Activated naive CD8-positive, alpha-beta T cell treated with anti-CD3 and anti-CD28 coated beads, Interleukin-2, amount 50 U/mL, for 24 hours (primary cell): ENCODE measurements at regions not wholly inside any gene's neighbourhood (a gene's known extent, or its start where the extent isn't known, plus 50 kb on each side); places are given as distances from the start of the nearest gene placed in this dataset.
"Not testable (repeated sequence)": the region's sequence is repeated elsewhere in the genome, so short reads cannot be mapped to it uniquely, and the experiment has no call there.

ENCODE experiments used
- ATAC-seq: fragments of 150-1000 bp; cut with Tn5 transposase; one replicate; pipeline ENCODE4 v1.10.0; 2021
- DNase-seq: peaks from one replicate; pipeline ENCODE4 v3.0.0; 2021
- H3K27ac Mint-ChIP-seq: one replicate; pipeline ENCODE4 v1.8.0; 2021; ENCODE audit warnings: mild to moderate bottlenecking, mixed read lengths
- H3K27me3 Mint-ChIP-seq: one replicate; pipeline ENCODE4 v1.8.0; 2021; ENCODE audit warnings: mixed read lengths
- H3K36me3 Mint-ChIP-seq: one replicate; pipeline ENCODE4 v1.8.0; 2021; ENCODE audit warnings: low read depth, mixed read lengths
- H3K4me1 Mint-ChIP-seq: one replicate; pipeline ENCODE4 v1.8.0; 2021; ENCODE audit warnings: mixed read lengths
- H3K4me3 Mint-ChIP-seq: one replicate; pipeline ENCODE4 v1.8.0; 2021; ENCODE audit warnings: mild to moderate bottlenecking, moderate library complexity, mixed read lengths
- H3K9me3 Mint-ChIP-seq: one replicate; pipeline ENCODE4 v1.8.0; 2021; ENCODE audit warnings: mixed read lengths

DNA sequence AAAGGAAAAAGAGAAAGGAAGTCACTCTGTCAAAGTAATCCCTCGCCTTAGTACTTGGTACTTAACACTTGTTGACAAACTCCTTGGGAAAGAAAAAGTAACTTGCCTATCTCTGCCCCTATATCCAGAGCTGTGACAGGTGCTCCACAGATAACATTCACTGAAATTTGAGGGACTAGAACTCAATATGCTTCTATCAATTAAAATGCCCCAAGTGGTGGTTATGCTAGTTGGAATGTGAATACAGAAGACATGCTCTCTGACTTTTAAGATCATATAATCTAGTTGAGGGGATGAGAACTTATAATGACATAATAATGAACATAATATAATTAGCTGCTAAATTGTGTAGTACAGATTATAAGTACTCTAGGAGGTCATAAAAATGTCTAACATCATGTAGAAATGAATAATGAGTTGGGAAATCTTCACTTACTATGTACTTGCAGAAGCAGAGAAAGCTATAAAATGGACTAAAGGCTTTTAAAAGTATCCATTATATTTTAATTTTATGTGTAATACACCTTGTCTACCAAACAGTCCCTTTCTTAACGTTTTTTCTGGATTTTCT is 153.1 kb upstream of the CCDC54 start:
- DNase-seq (no peak), ATAC-seq (no peak)
- no peak overlapping the region for H3K4me3 Mint-ChIP-seq
- H3K9me3 Mint-ChIP-seq: no peaks in the 10 kb centered on the region
- no peaks in the 10 kb centered on the region for H3K36me3 Mint-ChIP-seq
- no peaks in the 10 kb centered on the region for H3K4me1 Mint-ChIP-seq
- no peak overlapping the region for H3K27ac Mint-ChIP-seq
- peaks cover 3% of the 10 kb centered on the region for H3K27me3 Mint-ChIP-seq

DNA sequence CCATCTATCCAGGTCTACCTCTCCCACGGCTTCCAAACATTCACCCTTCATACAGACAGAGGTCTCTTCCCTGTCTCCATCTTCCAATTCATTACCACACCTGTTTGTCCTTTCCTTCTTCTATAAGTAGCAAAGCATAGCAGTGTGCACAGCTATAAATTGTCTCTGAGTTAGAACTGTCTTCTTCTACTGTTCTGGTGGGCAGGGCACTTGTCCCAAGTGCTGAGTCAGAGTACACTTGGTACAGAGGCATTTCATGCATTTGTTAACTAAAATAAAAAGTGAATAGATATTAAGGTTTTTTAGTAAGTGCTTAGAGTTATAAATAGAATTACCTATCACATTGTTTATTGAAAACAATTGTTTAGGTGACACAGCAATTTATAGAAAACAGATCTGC is 150.1 kb upstream of the CCDC54 start:
- no peaks in the 10 kb centered on the region for H3K9me3 Mint-ChIP-seq
- H3K36me3 Mint-ChIP-seq: no peaks in the 10 kb centered on the region
- H3K4me3 Mint-ChIP-seq: no peak overlapping the region
- peaks cover 3% of the 10 kb centered on the region for H3K27me3 Mint-ChIP-seq
- ATAC-seq (no peak), DNase-seq (no peak)
- H3K27ac Mint-ChIP-seq: no peak overlapping the region
- H3K4me1 Mint-ChIP-seq: no peaks in the 10 kb centered on the region

- not testable (repeated sequence) for DNase-seq, H3K9me3 Mint-ChIP-seq, H3K4me1 Mint-ChIP-seq, ATAC-seq, H3K27me3 Mint-ChIP-seq, H3K27ac Mint-ChIP-seq, H3K4me3 Mint-ChIP-seq, H3K36me3 Mint-ChIP-seq
These were observed 143.4 kb upstream of the CCDC54 start for GRCh38 chr3:107233877-107234276.

DNA sequence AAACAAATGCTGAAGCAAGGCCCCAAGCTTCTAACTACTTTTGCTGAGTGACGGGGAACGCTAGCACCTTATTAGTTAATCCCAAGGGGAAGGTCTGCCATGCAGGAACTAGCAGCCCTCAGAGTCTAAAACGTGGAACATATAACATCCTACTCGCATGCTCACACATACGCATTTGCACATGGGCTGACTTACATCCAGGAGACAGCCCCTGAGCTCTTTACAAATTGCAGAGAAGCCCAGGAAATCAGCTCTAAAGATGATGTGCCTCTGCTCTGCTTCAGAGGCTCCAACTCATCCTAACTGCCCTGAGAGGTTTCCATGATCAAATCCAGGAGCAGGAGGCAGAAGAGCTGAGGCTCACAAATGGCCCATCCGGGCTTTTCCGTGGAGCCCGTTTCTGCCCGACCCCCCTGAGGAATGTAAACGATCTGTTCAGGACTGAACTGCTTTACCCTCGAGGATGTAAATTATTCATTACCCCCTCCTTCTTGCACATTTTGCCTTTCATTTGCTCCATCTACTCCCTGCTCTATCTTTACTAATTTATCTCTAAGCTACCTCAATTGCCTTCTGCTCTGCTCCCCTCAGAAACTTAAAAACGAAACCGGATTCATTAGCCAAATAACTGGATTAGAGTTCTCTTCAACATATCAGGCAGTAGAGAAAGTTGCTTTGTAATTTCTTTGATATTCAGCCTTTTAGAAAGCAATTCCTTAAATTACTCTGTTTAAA is 141.9 kb upstream of the CCDC54 start:
- H3K27me3 Mint-ChIP-seq: peaks cover 3% of the 10 kb centered on the region
- no peak overlapping the region for H3K27ac Mint-ChIP-seq
- H3K9me3 Mint-ChIP-seq: no peaks in the 10 kb centered on the region
- DNase-seq: no peak
- peaks cover 12% of the 10 kb centered on the region for H3K4me1 Mint-ChIP-seq
- H3K36me3 Mint-ChIP-seq: no peaks in the 10 kb centered on the region
- peak overlapping the region; percentile 70 for H3K4me3 Mint-ChIP-seq
- no peak for ATAC-seq

DNA sequence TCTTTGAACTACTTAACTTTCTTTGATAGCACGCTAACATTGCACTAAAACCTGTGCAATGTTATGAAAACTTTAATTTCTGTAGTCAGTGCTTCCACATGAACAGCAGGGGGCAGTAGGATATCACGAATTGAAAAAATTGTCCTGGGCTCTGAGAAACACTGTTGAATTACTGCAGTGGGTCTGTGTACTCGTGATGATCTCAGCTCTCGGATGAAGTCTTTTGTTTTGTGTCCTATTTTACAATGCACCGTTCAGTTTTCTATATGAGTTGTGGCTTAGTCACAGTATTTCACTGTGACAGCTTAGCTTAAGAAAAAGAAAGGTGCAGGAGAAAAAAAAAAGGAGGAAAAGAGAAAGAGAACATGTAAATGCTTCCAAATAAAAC is 141.3 kb upstream of the CCDC54 start:
- peaks cover 3% of the 10 kb centered on the region for H3K27me3 Mint-ChIP-seq
- H3K9me3 Mint-ChIP-seq: no peaks in the 10 kb centered on the region
- DNase-seq: peak; percentile 25
- H3K27ac Mint-ChIP-seq: no peak overlapping the region
- ATAC-seq: peak; percentile 65
- peak overlapping the region; percentile 70 for H3K4me3 Mint-ChIP-seq
- peaks cover 14% of the 10 kb centered on the region for H3K4me1 Mint-ChIP-seq
- no peaks in the 10 kb centered on the region for H3K36me3 Mint-ChIP-seq

DNA sequence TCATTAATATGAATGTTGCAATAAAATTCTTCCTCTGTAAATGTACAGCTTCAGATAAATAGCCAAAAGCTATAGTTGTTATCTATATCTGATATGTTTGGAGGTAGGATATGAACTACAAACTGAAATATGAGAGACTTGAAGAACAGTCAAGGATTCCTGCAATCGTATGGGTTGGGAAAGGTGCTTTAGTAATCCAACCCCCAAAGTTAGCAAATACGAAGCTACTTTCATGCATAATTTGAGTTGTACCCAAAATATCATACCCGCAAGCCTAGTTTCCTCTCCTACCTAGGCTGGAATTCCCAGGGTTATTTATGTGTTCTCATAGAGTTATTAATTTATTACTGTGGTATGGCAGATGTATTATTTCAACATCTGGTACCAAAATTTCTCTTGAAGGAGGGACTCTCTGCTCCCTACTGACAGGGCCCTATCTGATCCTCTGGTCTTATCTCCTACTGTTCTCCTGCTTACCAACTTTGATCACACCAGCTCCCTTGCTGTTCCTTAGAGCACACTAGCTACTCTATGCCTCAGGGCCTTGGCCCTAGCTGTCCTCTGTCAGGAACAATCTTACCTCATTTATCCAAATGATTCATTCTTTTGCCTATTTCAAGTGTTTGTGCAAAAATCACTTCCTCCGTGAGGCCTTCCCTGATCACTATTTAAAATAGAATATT is 140.4 kb upstream of the CCDC54 start:
- Mint-ChIP-seq H3K4me1 (peaks cover 19% of the 10 kb centered on the region), H3K9me3 (no peaks in the 10 kb centered on the region), H3K36me3 (no peaks in the 10 kb centered on the region), H3K27me3 (peaks cover 3% of the 10 kb centered on the region), H3K27ac (no peak overlapping the region), H3K4me3 (no peak overlapping the region)
- ATAC-seq (no peak), DNase-seq (no peak)

DNA sequence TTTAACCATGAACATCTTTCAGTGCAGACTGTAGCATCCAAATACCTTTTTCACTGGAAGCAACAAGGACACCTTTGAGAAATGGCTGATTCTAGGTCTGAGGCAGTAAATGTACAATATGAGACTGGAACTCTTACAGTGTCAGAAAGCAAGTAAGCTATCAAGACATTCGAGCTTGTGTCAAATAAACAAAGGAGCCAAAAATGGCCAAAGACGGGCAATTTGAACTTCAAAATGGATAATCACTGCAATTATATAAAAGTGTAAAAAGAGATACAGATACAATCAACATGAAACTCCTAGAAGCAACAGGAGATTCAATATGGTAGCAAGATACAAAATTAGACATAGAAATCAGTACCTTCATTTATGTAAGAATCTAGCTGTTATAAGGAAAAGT is 138.5 kb upstream of the CCDC54 start:
- Mint-ChIP-seq H3K36me3 (no peaks in the 10 kb centered on the region), H3K4me1 (peaks cover 22% of the 10 kb centered on the region), H3K9me3 (no peaks in the 10 kb centered on the region), H3K4me3 (no peak overlapping the region), H3K27ac (no peak overlapping the region), H3K27me3 (peaks cover 6% of the 10 kb centered on the region)
- no peak for DNase-seq
- ATAC-seq: no peak

- H3K9me3 Mint-ChIP-seq: no peaks in the 10 kb centered on the region
- peaks cover 6% of the 10 kb centered on the region for H3K27me3 Mint-ChIP-seq
- peaks cover 22% of the 10 kb centered on the region for H3K4me1 Mint-ChIP-seq
- no peak overlapping the region for H3K27ac Mint-ChIP-seq
- no peaks in the 10 kb centered on the region for H3K36me3 Mint-ChIP-seq
- DNase-seq: no peak
- H3K4me3 Mint-ChIP-seq: peak overlapping the region; percentile 5
- ATAC-seq: no peak
These were observed 137.5 kb upstream of the CCDC54 start for GRCh38 chr3:107239703-107240102.

DNA sequence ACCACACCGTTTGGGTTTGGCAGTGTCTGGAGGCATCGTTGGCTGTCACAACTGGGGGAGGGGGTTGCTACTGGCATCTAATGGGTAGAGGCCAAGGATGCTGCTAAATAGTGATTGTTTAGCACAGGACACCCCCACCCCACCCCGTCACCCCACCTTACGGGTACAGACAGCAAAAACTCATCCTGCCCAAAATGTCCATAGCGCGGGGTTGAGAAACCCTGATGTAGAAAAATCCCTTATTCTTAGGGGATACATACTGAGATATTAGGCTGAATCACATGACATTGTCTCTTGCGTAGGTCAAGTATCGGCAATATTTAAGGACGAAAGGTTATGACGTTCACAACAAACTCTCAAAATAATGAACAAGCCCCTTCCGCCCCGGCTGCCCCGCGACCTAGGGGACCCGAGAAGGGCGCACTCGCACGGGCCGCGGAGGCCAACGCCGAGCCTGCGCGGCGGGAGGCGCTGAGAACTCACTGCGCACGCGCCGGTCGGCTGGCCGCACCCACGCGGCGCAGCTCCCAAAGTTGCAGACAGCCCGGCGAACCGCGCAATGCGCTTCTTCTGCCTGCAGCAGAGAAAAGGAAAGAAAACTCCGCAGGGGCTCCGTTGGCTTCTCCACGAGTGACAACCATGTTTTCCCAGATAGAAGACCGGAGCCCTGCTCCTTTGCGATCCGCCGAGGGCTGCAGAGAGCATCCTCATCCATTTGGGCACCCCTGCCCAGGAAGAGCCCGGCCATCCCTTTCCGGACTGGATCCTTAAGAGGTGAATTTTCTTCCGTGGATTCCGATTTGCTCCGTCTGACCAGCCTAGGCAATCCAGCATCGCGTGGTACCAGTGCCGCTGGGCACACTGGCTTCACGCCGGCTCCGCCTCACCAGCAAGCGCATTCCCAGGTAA is 136.8 kb upstream of the CCDC54 start:
- ATAC-seq (peak; percentile 95), DNase-seq (peak; percentile 77)
- no peaks in the 10 kb centered on the region for H3K36me3 Mint-ChIP-seq
- H3K4me1 Mint-ChIP-seq: peaks cover 22% of the 10 kb centered on the region
- H3K4me3 Mint-ChIP-seq: peak overlapping the region; percentile 87
- H3K27ac Mint-ChIP-seq: peak overlapping the region; percentile 69
- H3K27me3 Mint-ChIP-seq: peaks cover 6% of the 10 kb centered on the region
- H3K9me3 Mint-ChIP-seq: no peaks in the 10 kb centered on the region

DNA sequence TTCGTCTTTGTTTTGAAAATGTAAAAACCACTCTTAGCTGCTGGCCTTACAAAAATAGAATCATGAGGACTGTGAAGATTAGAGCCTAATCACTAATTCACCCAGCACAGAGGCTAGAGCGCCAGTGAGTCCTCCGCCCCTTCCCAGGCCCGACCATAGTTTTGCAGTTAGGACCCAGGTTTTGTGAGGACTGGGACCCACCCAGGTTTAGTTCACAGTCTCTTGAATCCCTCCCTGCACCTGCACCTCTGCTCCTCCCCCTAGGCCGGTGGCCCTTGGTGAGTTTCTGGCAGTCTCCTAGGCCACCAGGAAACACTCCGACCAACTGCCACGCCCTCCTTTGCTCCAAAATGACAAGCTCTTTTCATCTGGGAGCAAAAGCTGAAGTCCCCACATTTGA is 136.0 kb upstream of the CCDC54 start:
- H3K27ac Mint-ChIP-seq: peak overlapping the region; percentile 69
- peak; percentile 23 for DNase-seq
- H3K36me3 Mint-ChIP-seq: no peaks in the 10 kb centered on the region

GRCh38 chr3:107242579-107242978 is 134.7 kb upstream of the CCDC54 start:
- peak overlapping the region; percentile 25 for H3K4me3 Mint-ChIP-seq
- no peak for DNase-seq
- peaks cover 3% of the 10 kb centered on the region for H3K27me3 Mint-ChIP-seq
- ATAC-seq: no peak
- H3K27ac Mint-ChIP-seq: no peak overlapping the region
- peaks cover 13% of the 10 kb centered on the region for H3K4me1 Mint-ChIP-seq
- no peaks in the 10 kb centered on the region for H3K9me3 Mint-ChIP-seq
- no peaks in the 10 kb centered on the region for H3K36me3 Mint-ChIP-seq

More for the DNA sequence above, 136.0 kb upstream of the CCDC54 start:
- no peaks in the 10 kb centered on the region for H3K9me3 Mint-ChIP-seq
- peak overlapping the region; percentile 87 for H3K4me3 Mint-ChIP-seq
- peak; percentile 38 for ATAC-seq
- peaks cover 15% of the 10 kb centered on the region for H3K4me1 Mint-ChIP-seq
- peaks cover 6% of the 10 kb centered on the region for H3K27me3 Mint-ChIP-seq

GRCh38 chr3:107247116-107247515 is 130.1 kb upstream of the CCDC54 start:
- ATAC-seq (no peak), DNase-seq (no peak)
- Mint-ChIP-seq H3K27me3 (peaks cover 3% of the 10 kb centered on the region), H3K4me3 (no peak overlapping the region), H3K27ac (no peak overlapping the region), H3K4me1 (peaks cover 3% of the 10 kb centered on the region), H3K9me3 (no peaks in the 10 kb centered on the region), H3K36me3 (no peaks in the 10 kb centered on the region)

DNA sequence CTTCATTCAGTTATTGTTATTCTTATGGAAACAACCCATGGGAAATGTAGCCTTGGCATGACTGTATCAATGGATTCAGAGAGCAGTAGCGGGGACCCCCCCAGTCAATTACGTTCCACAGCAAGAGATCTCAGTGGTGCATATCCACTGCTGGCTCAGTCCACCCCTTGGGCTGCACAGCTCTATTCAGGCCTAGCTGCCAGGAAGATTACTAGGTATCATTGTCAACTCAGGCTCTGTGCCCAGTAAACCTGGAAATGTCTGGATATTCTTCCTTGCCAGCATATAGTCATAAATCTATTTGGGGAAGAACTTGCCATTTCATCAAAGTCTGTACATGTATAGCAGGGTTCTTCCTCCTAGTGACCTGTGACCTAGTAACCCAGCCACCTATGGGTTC is 128.1 kb upstream of the CCDC54 start:
- no peak for DNase-seq
- H3K4me3 Mint-ChIP-seq: no peak overlapping the region
- no peaks in the 10 kb centered on the region for H3K27me3 Mint-ChIP-seq
- no peak overlapping the region for H3K27ac Mint-ChIP-seq
- no peaks in the 10 kb centered on the region for H3K36me3 Mint-ChIP-seq
- no peak for ATAC-seq
- no peaks in the 10 kb centered on the region for H3K9me3 Mint-ChIP-seq
- no peaks in the 10 kb centered on the region for H3K4me1 Mint-ChIP-seq

GRCh38 chr3:107250221-107250620 is 127.0 kb upstream of the CCDC54 start:
- H3K27ac Mint-ChIP-seq: no peak overlapping the region
- DNase-seq (no peak), ATAC-seq (no peak)
- H3K4me1 Mint-ChIP-seq: no peaks in the 10 kb centered on the region
- no peaks in the 10 kb centered on the region for H3K9me3 Mint-ChIP-seq
- no peaks in the 10 kb centered on the region for H3K36me3 Mint-ChIP-seq
- H3K4me3 Mint-ChIP-seq: no peak overlapping the region
- H3K27me3 Mint-ChIP-seq: no peaks in the 10 kb centered on the region
